GM18868 (cell line): ENCODE measurements at regions not wholly inside any gene's neighbourhood (a gene's known extent, or its start where the extent isn't known, plus 50 kb on each side); places are given as distances from the start of the nearest gene placed in this dataset.
"Not testable (repeated sequence)": the region's sequence is repeated elsewhere in the genome, so short reads cannot be mapped to it uniquely, and the experiment has no call there.

Experiments used
- ATAC-seq: cut with Tn5 transposase; IDR thresholded peaks from one replicate; pipeline ENCODE4 v1.9.1; 2021; ENCODE audit warnings: mild to moderate bottlenecking, moderate library complexity; ENCODE audit not compliant: unreplicated experiment

DNA sequence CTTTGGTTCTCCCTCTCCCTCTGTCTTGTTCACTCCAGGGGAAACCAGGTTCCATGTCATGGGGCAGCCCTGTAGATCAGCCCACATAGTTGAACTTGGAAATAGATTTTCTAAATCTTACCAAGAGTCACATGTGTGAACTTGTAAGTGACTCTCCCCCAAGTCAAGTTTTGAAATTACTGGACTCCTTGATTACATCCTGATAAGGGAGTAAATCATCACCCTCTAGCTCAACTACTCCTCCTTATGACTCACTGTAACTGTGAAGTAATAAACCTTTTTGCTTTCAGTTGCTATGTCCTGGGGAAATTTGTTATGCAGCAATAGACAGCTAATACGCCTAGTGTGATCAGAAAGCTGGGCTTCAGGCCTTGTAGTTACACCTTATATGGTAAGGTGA, 703.3 kb downstream of the TTLL7 start:
- peak; percentile 68 for ATAC-seq

- not testable (repeated sequence) for ATAC-seq
These were observed 711.5 kb downstream of the TTLL7 start for GRCh38 chr1:83287391-83287790.

- ATAC-seq: not testable (repeated sequence)
These were observed 724.3 kb downstream of the TTLL7 start for GRCh38 chr1:83274656-83275055.

DNA sequence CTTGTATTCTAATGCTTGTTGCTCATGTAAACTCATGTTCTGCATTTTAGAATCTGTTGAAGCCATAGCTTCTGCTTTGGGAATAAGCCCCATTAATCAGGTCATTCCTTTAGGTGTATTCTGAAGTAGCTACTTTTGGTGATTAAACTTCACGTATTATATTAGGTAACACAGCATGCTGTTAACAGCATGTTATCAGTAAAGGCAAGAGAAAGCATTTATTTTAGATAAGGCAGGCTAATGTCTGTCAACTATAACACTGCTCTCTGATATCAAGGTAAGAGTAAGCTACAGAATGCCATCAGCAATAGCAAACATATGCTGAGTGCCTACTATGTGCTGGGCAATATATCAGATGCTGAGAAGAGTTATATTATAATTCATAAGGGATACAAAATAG, 726.4 kb downstream of the TTLL7 start:
- ATAC-seq: not testable (repeated sequence)

DNA sequence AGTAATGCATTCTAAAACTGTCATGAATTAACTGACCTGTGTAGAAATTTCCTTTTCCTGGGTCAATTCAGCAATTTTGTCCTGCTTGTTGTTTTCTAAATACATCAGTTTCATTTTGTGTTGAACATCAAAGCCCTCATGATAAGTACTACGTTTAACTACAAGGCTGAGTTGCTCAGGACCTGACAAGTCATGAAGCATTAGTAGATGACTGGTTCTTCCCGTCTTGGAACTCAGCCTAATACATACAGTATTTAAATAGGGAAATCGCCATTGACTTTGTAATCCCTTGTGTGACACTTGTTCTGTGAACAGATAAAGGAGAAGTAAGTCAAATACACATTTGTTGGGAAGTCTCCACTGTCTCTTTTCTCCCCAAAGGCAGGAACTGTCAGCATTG, 727.1 kb downstream of the TTLL7 start:
- peak; percentile 59 for ATAC-seq

- peak; percentile 51 for ATAC-seq
These were observed 728.1 kb downstream of the TTLL7 start for GRCh38 chr1:83270801-83271200.

DNA sequence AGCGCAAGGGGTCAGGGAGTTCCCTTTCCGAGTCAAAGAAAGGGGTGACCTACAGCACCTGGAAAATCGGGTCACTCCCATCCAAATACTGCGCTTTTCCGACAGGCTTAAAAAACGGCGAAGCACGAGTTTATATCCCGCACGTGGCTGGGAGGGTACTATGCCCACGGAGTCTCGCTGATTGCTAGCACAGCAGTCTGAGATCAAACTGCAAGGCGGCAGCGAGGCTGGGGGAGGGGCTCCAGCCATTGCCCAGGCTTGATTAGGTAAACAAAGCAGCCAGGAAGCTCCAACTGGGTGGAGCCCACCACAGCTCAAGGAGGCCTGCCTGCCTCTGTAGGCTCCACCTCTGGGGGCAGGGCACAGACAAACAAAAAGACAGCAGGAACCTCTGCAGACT, 735.1 kb downstream of the TTLL7 start:
- ATAC-seq: not testable (repeated sequence)

DNA sequence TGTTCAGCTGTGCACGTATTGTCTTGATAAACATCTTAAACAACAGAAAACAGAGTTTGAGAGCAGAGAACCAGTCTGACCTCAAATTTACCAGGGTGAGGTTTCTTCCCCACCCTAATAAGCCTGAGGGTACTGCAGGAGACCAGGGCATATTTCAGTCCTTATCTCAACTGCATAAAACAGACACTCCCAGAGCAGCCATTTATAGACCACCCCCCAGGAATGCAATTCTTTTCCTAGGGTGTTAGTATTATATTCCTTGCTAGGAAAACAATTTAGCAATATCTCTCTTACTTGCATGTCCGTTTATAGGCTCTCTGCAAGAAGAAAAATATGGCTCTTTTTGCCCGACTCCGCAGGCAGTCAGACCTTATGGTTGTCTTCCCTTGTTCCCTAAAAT, 747.2 kb downstream of the TTLL7 start:
- not testable (repeated sequence) for ATAC-seq

DNA sequence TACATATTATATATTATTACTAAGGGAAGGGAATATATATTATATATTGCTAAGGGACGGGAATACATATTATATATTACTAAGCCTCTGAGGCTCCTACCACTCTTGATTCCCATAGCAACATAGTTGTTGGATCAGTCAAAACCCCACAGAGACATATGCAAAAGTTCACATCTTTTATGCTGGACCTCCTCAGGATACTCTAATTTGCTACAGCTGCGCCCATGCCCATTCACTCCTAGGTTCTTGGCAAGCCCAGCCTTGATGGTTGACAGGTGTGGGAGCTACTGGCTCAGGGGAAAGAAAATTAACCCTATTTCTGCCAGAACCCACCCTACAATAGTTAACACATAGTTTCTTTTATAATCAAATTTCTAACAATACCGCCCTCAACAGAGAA, 752.2 kb downstream of the TTLL7 start:
- ATAC-seq: not testable (repeated sequence)

DNA sequence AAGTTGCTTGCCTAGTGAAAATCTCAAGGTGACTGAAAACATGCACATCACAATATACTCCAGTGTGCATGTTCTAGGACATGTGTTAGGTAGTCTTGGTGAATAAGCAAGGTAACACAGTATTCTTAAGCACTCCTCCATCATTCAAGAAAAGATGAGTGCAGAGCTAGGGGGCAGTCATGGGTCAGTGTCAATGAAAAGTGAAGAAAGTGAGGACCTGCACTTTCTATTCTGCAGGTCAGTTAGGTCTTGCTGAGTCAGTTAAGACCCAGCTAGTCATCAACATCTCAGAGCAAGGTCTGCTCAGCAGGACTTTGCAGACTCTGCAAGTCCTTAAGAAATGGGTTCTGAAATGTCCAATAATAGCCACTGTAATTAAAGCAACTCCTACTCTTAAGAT, 754.1 kb downstream of the TTLL7 start:
- ATAC-seq: not testable (repeated sequence)

GRCh38 chr1:83239568-83239967, 759.4 kb downstream of the TTLL7 start:
- ATAC-seq: not testable (repeated sequence)

DNA sequence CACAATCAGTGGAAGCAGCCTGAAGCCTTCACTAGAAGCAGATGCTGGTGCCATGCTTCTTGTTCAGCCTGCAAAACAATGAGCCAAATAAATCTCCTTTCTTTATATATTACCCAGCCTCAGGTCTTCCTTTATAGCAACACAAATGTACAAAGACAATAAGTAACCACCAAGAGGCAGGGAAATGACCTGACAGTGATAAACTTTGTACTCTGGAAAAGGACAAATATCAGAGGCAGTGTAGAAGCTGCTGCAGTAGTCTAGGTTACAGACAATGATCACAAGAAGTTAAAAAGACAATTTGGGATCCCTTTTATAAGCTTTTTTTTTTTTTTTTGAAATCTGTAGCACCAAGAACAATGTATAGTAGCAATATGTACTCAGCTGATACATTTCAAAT, 760.3 kb downstream of the TTLL7 start:
- not testable (repeated sequence) for ATAC-seq

GRCh38 chr1:83219788-83220187, 779.1 kb downstream of the TTLL7 start:
- not testable (repeated sequence) for ATAC-seq

GRCh38 chr1:83218036-83218716, 780.8 kb downstream of the TTLL7 start:
- not testable (repeated sequence) for ATAC-seq

- not testable (repeated sequence) for ATAC-seq
These were observed 784.6 kb downstream of the TTLL7 start for GRCh38 chr1:83214317-83214716.

GRCh38 chr1:83213648-83214047, 785.3 kb downstream of the TTLL7 start:
- not testable (repeated sequence) for ATAC-seq

DNA sequence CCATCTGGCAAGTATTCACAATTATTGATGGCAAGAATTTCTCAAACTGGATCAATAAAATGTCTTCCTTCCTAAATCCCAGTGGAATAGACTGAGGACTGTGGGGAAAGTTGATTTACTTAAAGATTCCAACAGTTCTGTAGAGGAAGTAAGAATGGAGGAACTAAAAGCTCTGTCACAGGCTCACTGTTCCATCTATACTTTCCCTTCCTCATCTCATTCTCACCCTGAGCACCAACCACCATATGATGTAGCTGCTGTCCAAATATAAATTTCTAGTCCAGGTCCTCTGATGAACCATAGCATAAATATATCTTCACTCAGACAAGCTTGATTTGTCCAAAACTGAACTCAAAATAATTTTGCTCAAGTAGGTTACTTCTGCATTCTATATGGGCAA, 786.9 kb downstream of the TTLL7 start:
- ATAC-seq: peak; percentile 50

DNA sequence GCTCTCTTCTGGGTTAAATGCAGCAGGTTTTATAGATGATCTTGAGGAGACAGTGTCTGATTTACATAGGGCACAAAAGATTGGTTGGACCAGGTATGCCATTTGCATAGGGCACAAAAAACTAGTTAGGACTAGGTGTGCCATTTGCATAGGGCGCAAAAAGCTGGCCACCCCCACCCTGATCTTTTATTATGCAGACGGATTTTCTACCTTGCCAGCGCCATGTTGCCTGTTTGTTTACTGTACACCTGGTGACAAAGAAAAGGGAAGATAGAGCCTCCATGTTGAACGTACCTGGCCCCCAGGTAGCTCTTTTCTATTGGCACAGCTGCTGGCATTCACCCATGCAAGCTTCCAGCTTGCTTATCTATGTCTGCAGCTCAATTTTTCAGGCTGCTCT, 790.4 kb downstream of the TTLL7 start:
- not testable (repeated sequence) for ATAC-seq

- ATAC-seq: peak; percentile 79
These were observed 804.3 kb downstream of the TTLL7 start for GRCh38 chr1:83194610-83195009.

- ATAC-seq: not testable (repeated sequence)
These were observed 816.8 kb downstream of the TTLL7 start for GRCh38 chr1:83182033-83182728.

DNA sequence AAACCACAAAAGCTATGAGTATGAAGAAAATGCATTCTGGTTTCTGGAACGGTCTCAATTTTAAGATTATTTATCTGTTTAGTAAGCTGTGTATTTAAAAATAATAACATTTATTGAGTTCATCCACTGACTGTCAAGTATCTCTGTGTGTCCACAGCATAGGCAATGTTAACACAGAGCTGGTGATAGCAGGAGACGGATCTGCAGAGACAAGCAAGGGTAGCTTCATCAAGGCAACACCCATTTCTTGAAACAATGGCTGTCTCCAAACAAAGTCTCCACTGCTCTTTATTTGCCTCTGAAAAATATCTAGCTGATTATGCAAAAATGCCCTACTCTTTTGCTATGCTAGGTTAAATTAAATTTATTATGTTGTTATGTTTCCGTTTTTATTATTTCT, 818.3 kb downstream of the TTLL7 start:
- not testable (repeated sequence) for ATAC-seq

GRCh38 chr1:83167634-83168033, 831.3 kb downstream of the TTLL7 start:
- not testable (repeated sequence) for ATAC-seq
